H9 (cell line): ENCODE measurements at regions not wholly inside any gene's neighbourhood (a gene's known extent, or its start where the extent isn't known, plus 50 kb on each side); places are given as distances from the start of the nearest gene placed in this dataset.
"Not testable (repeated sequence)": the region's sequence is repeated elsewhere in the genome, so short reads cannot be mapped to it uniquely, and the experiment has no call there.

Experiments used
- DNase-seq: peaks from one replicate; pipeline ENCODE4 v3.0.0-alpha.2; 2017
- H2AFZ ChIP-seq: one replicate; pipeline ENCODE4 v1.6.1; 2013; ENCODE audit warnings: mild to moderate bottlenecking, low read length, control low read depth, moderate library complexity
- H2AK5ac ChIP-seq: 2 replicates; pipeline ENCODE4 v1.6.1; 2013; ENCODE audit warnings: low read length, control low read depth, mixed read lengths; ENCODE audit not compliant: insufficient read length
- H2BK120ac ChIP-seq: one replicate; pipeline ENCODE4 v1.6.1; 2013; ENCODE audit warnings: low read depth, mild to moderate bottlenecking, low read length, control low read depth, inconsistent platforms; ENCODE audit not compliant: poor library complexity, severe bottlenecking
- H2BK12ac ChIP-seq: 2 replicates; pipeline ENCODE4 v1.6.1; 2013; ENCODE audit warnings: low read length, control low read depth, mixed read lengths, low read depth; ENCODE audit not compliant: insufficient read length
- H2BK15ac ChIP-seq: 2 replicates; pipeline ENCODE4 v1.6.1; 2013; ENCODE audit warnings: low read depth, low read length, control low read depth
- H2BK20ac ChIP-seq: one replicate; pipeline ENCODE4 v1.6.1; 2013; ENCODE audit warnings: low read depth, mild to moderate bottlenecking, low read length, control low read depth, inconsistent platforms; ENCODE audit not compliant: poor library complexity, severe bottlenecking
- H2BK5ac ChIP-seq: 2 replicates; pipeline ENCODE4 v1.6.1; 2013; ENCODE audit warnings: low read length, control low read depth, mixed read lengths; ENCODE audit not compliant: insufficient read length
- H3K14ac ChIP-seq: 2 replicates; pipeline ENCODE4 v1.6.1; 2013; ENCODE audit warnings: low read length, control low read depth; ENCODE audit not compliant: insufficient read depth
- H3K18ac ChIP-seq: 2 replicates; pipeline ENCODE4 v1.6.1; 2013; ENCODE audit warnings: low read depth, mild to moderate bottlenecking, mixed read lengths, low read length, control low read depth; ENCODE audit not compliant: insufficient read length
- H3K23ac ChIP-seq: 2 replicates; pipeline ENCODE4 v1.6.1; 2013; ENCODE audit warnings: low read length, control low read depth, mixed read lengths, low read depth; ENCODE audit not compliant: insufficient read length
- H3K23me2 ChIP-seq: 2 replicates; pipeline ENCODE4 v1.6.1; 2013; ENCODE audit warnings: low read depth, mild to moderate bottlenecking, mixed read lengths, low read length, control low read depth; ENCODE audit not compliant: insufficient read length, poor library complexity, severe bottlenecking
- H3K27ac ChIP-seq: 2 replicates; pipeline ENCODE4 v1.5.1; 2013; ENCODE audit warnings: low read length, control low read depth, mixed read lengths, low read depth; ENCODE audit not compliant: insufficient read length
- H3K27me3 ChIP-seq: 2 replicates; pipeline ENCODE4 v1.6.1; 2013; ENCODE audit warnings: low read length, control low read depth, inconsistent platforms; ENCODE audit not compliant: insufficient read depth
- H3K4ac ChIP-seq: 2 replicates; pipeline ENCODE4 v1.6.1; 2013; ENCODE audit warnings: low read depth, mild to moderate bottlenecking, control low read depth, inconsistent platforms, low read length, moderate library complexity
- H3K4me1 ChIP-seq: 2 replicates; pipeline ENCODE4 v1.6.1; 2013; ENCODE audit warnings: low read length, control low read depth, inconsistent platforms; ENCODE audit not compliant: insufficient read depth
- H3K4me2 ChIP-seq: 2 replicates; pipeline ENCODE4 v1.6.1; 2013; ENCODE audit warnings: low read length, control low read depth, mixed read lengths; ENCODE audit not compliant: insufficient read length, insufficient read depth
- H3K56ac ChIP-seq: 2 replicates; pipeline ENCODE4 v1.6.1; 2013; ENCODE audit warnings: low read depth, mild to moderate bottlenecking, mixed read lengths, low read length, control low read depth; ENCODE audit not compliant: insufficient read length
- H3K79me1 ChIP-seq: 2 replicates; pipeline ENCODE4 v1.6.1; 2013; ENCODE audit warnings: low read depth, mild to moderate bottlenecking, moderate library complexity, low read length, control low read depth, inconsistent platforms; ENCODE audit not compliant: insufficient read depth, poor library complexity, severe bottlenecking
- H3K79me2 ChIP-seq: 2 replicates; pipeline ENCODE4 v1.6.1; 2013; ENCODE audit warnings: low read length, control low read depth, inconsistent platforms; ENCODE audit not compliant: insufficient read depth
- H3K9ac ChIP-seq: 2 replicates; pipeline ENCODE4 v1.6.1; 2013; ENCODE audit warnings: low read length, control low read depth, mixed read lengths; ENCODE audit not compliant: insufficient read length; ENCODE audit errors: extremely low read depth
- H3K9me3 ChIP-seq: one replicate; pipeline ENCODE4 v1.6.1; 2013; ENCODE audit warnings: low read depth, low read length, inconsistent platforms; ENCODE audit not compliant: control insufficient read depth
- H3T11ph ChIP-seq: one replicate; pipeline ENCODE4 v1.6.1; 2013; ENCODE audit warnings: mild to moderate bottlenecking, low read length, control low read depth, inconsistent platforms
- H4K20me1 ChIP-seq: one replicate; pipeline ENCODE4 v1.6.1; 2013; ENCODE audit not compliant: control insufficient read depth, insufficient read length, insufficient read depth
- H4K5ac ChIP-seq: 2 replicates; pipeline ENCODE4 v1.6.1; 2013; ENCODE audit warnings: low read depth, mild to moderate bottlenecking, mixed read lengths, low read length, control low read depth; ENCODE audit not compliant: insufficient read length
- H4K8ac ChIP-seq: replicated peaks from 2 replicates; pipeline ENCODE4 v1.6.1; 2013; ENCODE audit warnings: low read length, control low read depth, mixed read lengths, low read depth; ENCODE audit not compliant: insufficient read length
- H4K91ac ChIP-seq: 2 replicates; pipeline ENCODE4 v1.6.1; 2013; ENCODE audit warnings: low read depth, mild to moderate bottlenecking, moderate library complexity, mixed read lengths, low read length, control low read depth; ENCODE audit not compliant: insufficient read length
- H3K27ac Mint-ChIP-seq, 3 experiments: 2 replicates in 2 of 3; 3 replicates in 1 of 3; pipeline ENCODE4 v1.8.0; 2020 to 2021; ENCODE audit warnings: mixed read lengths in 3 of 3, mild to moderate bottlenecking in 1 of 3, moderate library complexity in 1 of 3
- H3K27me3 Mint-ChIP-seq: 2 replicates; pipeline ENCODE4 v1.8.0; 2021; ENCODE audit warnings: low read depth, mild to moderate bottlenecking, moderate library complexity, mixed read lengths
- H3K36me3 Mint-ChIP-seq, 3 experiments: 2 replicates in 2 of 3; 3 replicates in 1 of 3; pipeline ENCODE4 v1.8.0; 2020 to 2021; ENCODE audit warnings: low read depth in 3 of 3, mixed read lengths in 3 of 3; ENCODE audit not compliant: insufficient read depth in 1 of 3
- H3K4me1 Mint-ChIP-seq, 2 experiments: 2 replicates each; pipeline ENCODE4 v1.8.0; 2020; ENCODE audit warnings: mixed read lengths in 2 of 2
- H3K4me3 Mint-ChIP-seq, 2 experiments: 2 replicates in 1 of 2; 3 replicates in 1 of 2; pipeline ENCODE4 v1.8.0; 2020 to 2021; ENCODE audit warnings: mild to moderate bottlenecking in 2 of 2, mixed read lengths in 2 of 2, moderate library complexity in 1 of 2
- H3K9me3 Mint-ChIP-seq, 2 experiments: 2 replicates in 1 of 2; 3 replicates in 1 of 2; pipeline ENCODE4 v1.8.0; 2020; ENCODE audit warnings: mild to moderate bottlenecking in 2 of 2, mixed read lengths in 2 of 2, moderate library complexity in 1 of 2
- WGBS: extraction: QIAGEN DNeasy Blood & Tissue Kit; methylation state at CpG from one replicate; pipeline ENCODE4 v1.1.7; 2013; ENCODE audit warnings: missing lambda C conversion rate, low lambda C conversion rate, mixed read lengths; ENCODE audit not compliant: insufficient read length; ENCODE audit errors: extremely low coverage; 5-methylcytosine and 5-hydroxymethylcytosine counted together

- H3K56ac ChIP-seq, H3K79me1 ChIP-seq, H4K5ac ChIP-seq, H4K20me1 ChIP-seq, H2AK5ac ChIP-seq, H2BK20ac ChIP-seq, H2BK15ac ChIP-seq, H3K14ac ChIP-seq, H3K9me3 ChIP-seq, H3K27me3 Mint-ChIP-seq, H3K9ac ChIP-seq, H3K27me3 ChIP-seq, H3K23me2 ChIP-seq, H3K79me2 ChIP-seq, H3K9me3 Mint-ChIP-seq, H3T11ph ChIP-seq, H4K91ac ChIP-seq, H3K4me2 ChIP-seq, H3K4me3 Mint-ChIP-seq, H3K4ac ChIP-seq, H4K8ac ChIP-seq, H2BK5ac ChIP-seq, H3K23ac ChIP-seq, H2AFZ ChIP-seq, H3K18ac ChIP-seq, DNase-seq, H3K27ac ChIP-seq, H3K27ac Mint-ChIP-seq, H2BK120ac ChIP-seq, H3K36me3 Mint-ChIP-seq, H3K4me1 ChIP-seq, H2BK12ac ChIP-seq: not testable (repeated sequence)
- peaks cover 44% of the 10 kb centered on the region in 2 experiments for H3K4me1 Mint-ChIP-seq
- no CpG with 5 or more reads among the region's 8 CpGs for WGBS
These were observed 115.8 kb downstream of the UNC93B1 start for GRCh38 chr11:67888056-67888455.

GRCh38 chr11:67886672-67887071, 117.2 kb downstream of the UNC93B1 start:
- H3K27ac Mint-ChIP-seq = peak overlapping the region in 1 of 3 experiments; percentile 27; a peak in 2 of 7 replicates
- not testable (repeated sequence) for H3K14ac ChIP-seq, H3K56ac ChIP-seq, H3K4me3 Mint-ChIP-seq, H2BK15ac ChIP-seq, H2BK5ac ChIP-seq, H2BK20ac ChIP-seq, H4K8ac ChIP-seq, H3K9me3 Mint-ChIP-seq, H2BK120ac ChIP-seq, H3K27me3 ChIP-seq, H4K20me1 ChIP-seq, H4K5ac ChIP-seq, H3K36me3 Mint-ChIP-seq, H3K23ac ChIP-seq, H3K4ac ChIP-seq, H3K9ac ChIP-seq, H3K79me1 ChIP-seq, H3K27me3 Mint-ChIP-seq, H3K18ac ChIP-seq, H4K91ac ChIP-seq, H3K79me2 ChIP-seq, H3T11ph ChIP-seq, DNase-seq, H2AFZ ChIP-seq, H3K4me2 ChIP-seq, H3K27ac ChIP-seq, H2AK5ac ChIP-seq, H3K4me1 ChIP-seq, H2BK12ac ChIP-seq, H3K23me2 ChIP-seq, H3K9me3 ChIP-seq
- H3K4me1 Mint-ChIP-seq = peaks cover 44 to 45% of the 10 kb centered on the region in 2 experiments
- no CpG with 5 or more reads among the region's 6 CpGs for WGBS
